GM12873 (cell line): ENCODE measurements at regions not wholly inside any gene's neighbourhood (a gene's known extent, or its start where the extent isn't known, plus 50 kb on each side); places are given as distances from the start of the nearest gene placed in this dataset.

Experiments
- CTCF ChIP-seq: IDR thresholded peaks from 2 replicates; pipeline ENCODE4 v1.5.1; 2012; ENCODE audit warnings: low read depth, mild to moderate bottlenecking, moderate library complexity, low read length, control low read depth; ENCODE audit not compliant: insufficient read depth; ENCODE audit errors: missing control alignments

- no peak for TF ChIP-seq CTCF
Observed at GRCh38 chr7:112965506-112965905, 121.1 kb downstream of the GPR85 start.

GRCh38 chr7:112963634-112964033, 123.0 kb downstream of the GPR85 start:
- TF ChIP-seq CTCF: no peak

- no peak for TF ChIP-seq CTCF
Observed at GRCh38 chr7:112962815-112963214, 123.8 kb downstream of the GPR85 start.

- no peak for TF ChIP-seq CTCF
Observed at GRCh38 chr7:112959276-112959675, 127.4 kb downstream of the GPR85 start.

GRCh38 chr7:112958775-112959174, 127.9 kb downstream of the GPR85 start:
- no peak for TF ChIP-seq CTCF

GRCh38 chr7:112957901-112958300, 128.7 kb downstream of the GPR85 start:
- TF ChIP-seq CTCF: no peak

- TF ChIP-seq CTCF: no peak
Observed at GRCh38 chr7:112951070-112951469, 135.6 kb downstream of the GPR85 start.

GRCh38 chr7:112946350-112946749, 140.3 kb downstream of the GPR85 start:
- TF ChIP-seq CTCF: no peak
